Loucy (cell line): ENCODE measurements at regions not wholly inside any gene's neighbourhood (a gene's known extent, or its start where the extent isn't known, plus 50 kb on each side); places are given as distances from the start of the nearest gene placed in this dataset.

ENCODE experiments used
- H2AFZ ChIP-seq: fragments of 200-600 bp; sonication (generic); 2 replicates; pipeline ENCODE4 v1.6.0; 2016; ENCODE audit warnings: antibody characterized with exemption, mild to moderate bottlenecking, low read length, moderate library complexity
- H3F3A ChIP-seq: fragments of 200-600 bp; 2 replicates; pipeline ENCODE4 v1.6.0; 2016; ENCODE audit warnings: antibody characterized with exemption, low read depth, mild to moderate bottlenecking
- H3K27me3 ChIP-seq: fragments of 200-600 bp; sonication (generic); 2 replicates; pipeline ENCODE4 v1.6.1; 2014; ENCODE audit warnings: low read length, mild to moderate bottlenecking; ENCODE audit not compliant: insufficient read depth, poor library complexity, severe bottlenecking
- H3K36me3 ChIP-seq: fragments of 200-600 bp; sonication (generic); 2 replicates; pipeline ENCODE4 v1.6.1; 2016; ENCODE audit warnings: low read length; ENCODE audit not compliant: insufficient read depth
- H3K4me1 ChIP-seq: fragments of 200-600 bp; sonication (generic); 2 replicates; pipeline ENCODE4 v1.5.1; 2014; ENCODE audit warnings: low read length, mild to moderate bottlenecking; ENCODE audit not compliant: insufficient read depth, poor library complexity, severe bottlenecking
- H3K4me2 ChIP-seq: fragments of 200-600 bp; sonication (generic); 2 replicates; pipeline ENCODE4 v1.6.0; 2014; ENCODE audit warnings: antibody characterized with exemption, low read length, low read depth, mild to moderate bottlenecking; ENCODE audit not compliant: poor library complexity, severe bottlenecking
- H3K4me3 ChIP-seq: fragments of 200-600 bp; sonication (generic); 2 replicates; pipeline ENCODE4 v1.5.1; 2014; ENCODE audit warnings: low read length, mild to moderate bottlenecking, mixed read lengths; ENCODE audit not compliant: poor library complexity, severe bottlenecking
- H3K79me2 ChIP-seq: fragments of 200-600 bp; sonication (generic); 2 replicates; pipeline ENCODE4 v1.6.1; 2014; ENCODE audit warnings: low read length; ENCODE audit not compliant: insufficient read depth
- H3K9ac ChIP-seq: fragments of 200-600 bp; sonication (generic); 2 replicates; pipeline ENCODE4 v1.6.0; 2014; ENCODE audit warnings: mild to moderate bottlenecking, low read depth, low read length, moderate library complexity; ENCODE audit not compliant: poor library complexity, severe bottlenecking
- H3K9me2 ChIP-seq: fragments of 200-600 bp; sonication (generic); replicated peaks from 2 replicates; pipeline ENCODE4 v1.6.1; 2016; ENCODE audit warnings: low read depth, low read length, mixed read lengths
- H3K9me3 ChIP-seq: fragments of 200-600 bp; sonication (generic); 2 replicates; pipeline ENCODE4 v1.6.1; 2014; ENCODE audit warnings: mild to moderate bottlenecking, antibody characterized with exemption, low read length, low read depth; ENCODE audit not compliant: insufficient read depth
- H4K20me1 ChIP-seq: fragments of 200-600 bp; sonication (generic); 2 replicates; pipeline ENCODE4 v1.6.0; 2014; ENCODE audit warnings: antibody characterized with exemption, low read length, mild to moderate bottlenecking; ENCODE audit not compliant: insufficient read depth, poor library complexity, severe bottlenecking
- CTCF ChIP-seq: fragments of 200-600 bp; sonication (generic); conservative IDR thresholded peaks from 2 replicates; pipeline ENCODE4 v1.5.1; 2014; ENCODE audit warnings: mild to moderate bottlenecking, antibody characterized with exemption, low read length
- EZH2phosphoT487 ChIP-seq: fragments of 200-600 bp; IDR thresholded peaks from 2 replicates; pipeline ENCODE4 v1.6.1; 2018; ENCODE audit warnings: antibody characterized with exemption, mild to moderate bottlenecking, moderate library complexity, borderline replicate concordance

DNA sequence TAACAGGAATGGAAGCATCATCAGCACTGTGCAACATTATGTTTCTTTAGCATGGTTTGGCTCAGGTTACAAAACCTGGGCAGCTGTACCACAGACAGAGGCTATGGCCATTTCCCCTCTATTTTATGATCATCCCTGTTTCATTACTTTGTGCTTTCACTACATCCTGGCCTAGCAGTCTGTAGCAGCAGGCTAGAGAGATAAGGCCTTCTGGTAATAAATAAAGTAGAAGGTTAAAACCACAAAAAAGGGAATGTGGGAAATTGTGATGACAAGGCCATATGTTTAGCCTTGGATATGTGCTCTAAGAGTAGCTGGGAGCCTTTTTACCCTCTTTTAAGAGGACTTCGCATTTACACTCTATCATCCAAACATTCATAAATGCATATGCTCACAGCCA lies 266.2 kb upstream of the PHF14 start:
- Histone ChIP-seq H3K27me3 (no peaks in the 10 kb centered on the region), H3F3A (peaks cover 16% of the 10 kb centered on the region), H3K36me3 (no peaks in the 10 kb centered on the region), H3K4me2 (peak overlapping the region; percentile 70), H3K4me3 (peak overlapping the region; percentile 49), H4K20me1 (no peaks in the 10 kb centered on the region), H3K4me1 (peaks cover 33% of the 10 kb centered on the region), H2AFZ (no peak overlapping the region), H3K9me3 (no peaks in the 10 kb centered on the region), H3K9me2 (no peaks in the 10 kb centered on the region), H3K9ac (peak overlapping the region; percentile 58), H3K79me2 (no peaks in the 10 kb centered on the region)
- TF ChIP-seq CTCF: no peak
- TF ChIP-seq EZH2phosphoT487: no peak

DNA sequence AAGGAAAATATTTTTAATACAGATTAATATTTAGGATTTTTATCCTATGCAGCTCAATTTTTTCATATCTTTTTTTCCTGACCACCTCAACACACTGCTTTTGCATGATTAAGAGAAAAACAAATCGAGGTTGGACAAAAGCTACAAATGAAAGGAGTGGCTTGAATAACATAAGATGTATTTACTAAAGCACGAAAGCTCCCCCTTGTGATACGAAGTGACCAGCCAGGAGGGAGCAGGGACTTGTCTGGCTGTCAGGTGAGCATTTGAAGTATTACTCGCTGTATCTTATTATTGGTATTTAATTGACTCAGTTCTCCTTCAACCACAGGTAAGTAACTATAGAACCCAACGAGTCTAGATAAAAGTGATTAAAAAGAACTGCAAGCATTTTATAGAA lies 265.2 kb upstream of the PHF14 start:
- H3K4me3 ChIP-seq: peak overlapping the region; percentile 49
- H3K27me3 ChIP-seq: no peaks in the 10 kb centered on the region
- H2AFZ ChIP-seq: no peak overlapping the region
- no peaks in the 10 kb centered on the region for H3K36me3 ChIP-seq
- H4K20me1 ChIP-seq: no peaks in the 10 kb centered on the region
- peaks cover 24% of the 10 kb centered on the region for H3K4me1 ChIP-seq
- peak overlapping the region; percentile 70 for H3K4me2 ChIP-seq
- no peaks in the 10 kb centered on the region for H3K9me2 ChIP-seq
- TF ChIP-seq EZH2phosphoT487 (no peak), CTCF (peak; percentile 88)
- peak overlapping the region; percentile 58 for H3K9ac ChIP-seq
- H3F3A ChIP-seq: peaks cover 16% of the 10 kb centered on the region
- no peaks in the 10 kb centered on the region for H3K9me3 ChIP-seq
- no peaks in the 10 kb centered on the region for H3K79me2 ChIP-seq

GRCh38 chr7:10718768-10719167 lies 254.9 kb upstream of the PHF14 start:
- H3F3A ChIP-seq: no peaks in the 10 kb centered on the region
- H3K9ac ChIP-seq: no peak overlapping the region
- no peak overlapping the region for H3K4me2 ChIP-seq
- no peaks in the 10 kb centered on the region for H3K9me2 ChIP-seq
- H3K4me3 ChIP-seq: no peak overlapping the region
- no peaks in the 10 kb centered on the region for H3K36me3 ChIP-seq
- peaks cover 3% of the 10 kb centered on the region for H3K4me1 ChIP-seq
- no peaks in the 10 kb centered on the region for H4K20me1 ChIP-seq
- no peaks in the 10 kb centered on the region for H3K9me3 ChIP-seq
- no peaks in the 10 kb centered on the region for H3K27me3 ChIP-seq
- TF ChIP-seq CTCF: no peak
- no peak for TF ChIP-seq EZH2phosphoT487
- no peak overlapping the region for H2AFZ ChIP-seq
- H3K79me2 ChIP-seq: no peaks in the 10 kb centered on the region
